T-helper 1 cell treated with Interleukin-12 subunit alpha and Interleukin-12 subunit beta and Interleukin-4 antibody, amounts not matched to agents 30 ng/mL and 1 ng/mL, for 36 hours (primary cell): ENCODE measurements at regions not wholly inside any gene's neighbourhood (a gene's known extent, or its start where the extent isn't known, plus 50 kb on each side); places are given as distances from the start of the nearest gene placed in this dataset.

Experiments used
- intact Hi-C: fragments of 100-400 bp; cut with micrococcal nuclease; formaldehyde crosslinking; loops from one replicate; pipeline ENCODE4 v1.15.1; 2024

- intact Hi-C loops: no loop called here
Observed at GRCh38 chr13:33466262-33466661, 180.7 kb upstream of the STARD13 start.

GRCh38 chr13:33467556-33467955 is 182.0 kb upstream of the STARD13 start:
- intact Hi-C loops: no loop called here

GRCh38 chr13:33471204-33471603 is 185.6 kb upstream of the STARD13 start:
- intact Hi-C loops: no loop called here

DNA sequence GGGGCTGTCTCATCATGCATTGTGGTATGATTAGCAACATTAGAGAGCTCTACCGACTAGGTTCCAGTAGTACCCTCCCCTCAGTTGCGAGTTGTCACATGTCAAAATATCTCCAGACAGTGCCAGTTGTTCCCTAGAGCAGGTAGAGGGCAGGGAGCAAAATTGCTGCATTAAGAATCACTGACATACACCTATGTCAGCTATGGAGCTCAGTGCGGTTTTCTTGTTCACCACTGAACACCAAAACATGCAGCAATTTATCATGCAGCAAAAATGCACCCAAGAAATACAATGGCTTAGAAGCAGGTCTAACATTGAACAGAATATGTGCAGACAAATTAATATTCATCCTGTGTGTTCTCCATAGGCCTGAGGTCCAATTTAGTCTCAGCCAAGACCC is 186.9 kb upstream of the STARD13 start:
- intact Hi-C loops: no loop called here

DNA sequence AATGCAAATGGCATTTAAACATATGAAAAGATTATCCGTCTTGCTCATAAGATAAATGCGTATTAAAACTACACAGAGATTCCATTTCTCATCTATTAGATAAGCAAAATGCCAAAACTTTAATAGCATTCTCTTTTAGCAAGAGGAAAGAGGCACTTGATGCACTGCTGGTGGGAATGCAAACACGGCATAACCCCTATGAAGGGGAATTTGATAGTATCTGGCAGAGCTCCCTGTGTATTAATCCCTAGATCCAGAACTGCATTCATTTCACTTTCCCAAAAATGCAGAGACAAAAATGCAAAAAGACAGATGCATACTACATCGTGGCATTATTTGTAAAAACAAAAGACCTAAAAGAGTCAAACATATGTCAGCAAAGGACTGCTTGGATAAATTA is 193.6 kb upstream of the STARD13 start:
- intact Hi-C loops: no loop called here

DNA sequence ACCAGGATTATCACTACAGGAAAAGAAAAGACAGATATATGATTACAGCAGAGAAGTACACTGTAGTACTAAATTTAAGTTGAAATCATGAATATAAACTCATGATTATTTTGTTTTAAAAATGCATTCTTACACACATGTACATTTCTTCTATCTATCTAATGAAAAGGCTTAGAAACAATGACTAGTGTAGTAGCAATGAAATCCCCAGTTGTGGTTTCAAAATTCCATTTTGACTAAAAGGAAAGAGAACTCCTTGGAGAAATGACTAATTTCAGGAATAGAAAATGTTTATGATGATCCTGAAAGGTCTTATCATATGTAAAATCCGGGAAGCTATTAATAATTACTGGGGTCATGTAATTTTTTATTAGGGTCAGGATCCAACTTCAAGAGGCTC is 195.0 kb upstream of the STARD13 start:
- intact Hi-C loops: no loop called here

DNA sequence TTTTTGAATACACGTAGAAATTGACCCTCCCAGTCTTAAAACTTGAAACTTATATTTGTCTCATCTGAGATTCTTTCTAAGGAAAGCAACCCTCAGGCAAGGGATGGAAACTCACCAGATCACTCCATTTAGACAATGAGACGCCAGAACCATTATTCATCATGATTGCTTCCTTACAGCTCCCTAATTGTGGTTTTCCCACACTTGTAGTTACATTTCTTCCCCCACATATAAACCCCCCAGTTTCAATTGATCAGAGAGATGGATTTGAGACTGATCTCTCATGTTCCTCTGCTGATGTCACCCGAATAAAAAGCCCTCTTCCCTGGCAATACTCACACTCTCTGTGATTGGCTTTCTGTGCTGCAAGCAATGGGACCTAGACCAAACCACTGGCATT is 197.9 kb upstream of the STARD13 start:
- intact Hi-C loops: no loop called here

GRCh38 chr13:33485247-33485646 is 199.7 kb upstream of the STARD13 start:
- intact Hi-C loops: no loop called here

DNA sequence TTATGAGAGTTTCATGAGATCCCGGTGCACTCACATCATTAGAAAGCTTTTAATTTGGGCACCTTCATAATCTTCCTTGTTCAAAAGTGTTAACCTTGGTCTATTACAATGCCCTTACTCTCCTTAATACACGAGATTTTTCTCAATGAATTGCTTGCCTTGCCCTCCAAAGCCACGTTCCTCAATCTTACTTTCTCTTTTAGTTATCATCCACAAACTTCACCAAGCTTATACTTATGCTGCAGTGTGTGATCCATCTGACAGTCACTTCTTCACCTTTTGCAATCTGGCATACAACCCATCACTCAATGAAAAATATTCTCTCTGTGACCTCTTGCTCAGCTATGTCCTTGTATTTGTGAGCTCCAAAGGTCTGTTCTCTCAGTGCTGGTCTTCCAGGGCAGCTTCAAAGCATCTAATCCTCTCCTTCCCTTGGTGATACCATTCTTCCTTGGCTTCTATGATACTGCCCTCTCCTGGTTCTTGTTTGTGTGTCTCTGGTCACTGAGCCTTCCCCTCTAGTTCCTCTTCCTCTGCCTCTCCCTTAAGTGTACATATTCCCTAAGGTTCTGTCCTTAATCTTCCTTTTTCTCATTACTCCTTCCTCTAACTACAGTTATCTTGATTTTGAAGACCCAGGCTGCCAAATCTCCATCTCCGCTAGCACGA is 202.2 kb upstream of the STARD13 start:
- intact Hi-C loops: no loop called here

- intact Hi-C loops: no loop called here
Observed at GRCh38 chr13:33489563-33489962, 204.0 kb upstream of the STARD13 start.

DNA sequence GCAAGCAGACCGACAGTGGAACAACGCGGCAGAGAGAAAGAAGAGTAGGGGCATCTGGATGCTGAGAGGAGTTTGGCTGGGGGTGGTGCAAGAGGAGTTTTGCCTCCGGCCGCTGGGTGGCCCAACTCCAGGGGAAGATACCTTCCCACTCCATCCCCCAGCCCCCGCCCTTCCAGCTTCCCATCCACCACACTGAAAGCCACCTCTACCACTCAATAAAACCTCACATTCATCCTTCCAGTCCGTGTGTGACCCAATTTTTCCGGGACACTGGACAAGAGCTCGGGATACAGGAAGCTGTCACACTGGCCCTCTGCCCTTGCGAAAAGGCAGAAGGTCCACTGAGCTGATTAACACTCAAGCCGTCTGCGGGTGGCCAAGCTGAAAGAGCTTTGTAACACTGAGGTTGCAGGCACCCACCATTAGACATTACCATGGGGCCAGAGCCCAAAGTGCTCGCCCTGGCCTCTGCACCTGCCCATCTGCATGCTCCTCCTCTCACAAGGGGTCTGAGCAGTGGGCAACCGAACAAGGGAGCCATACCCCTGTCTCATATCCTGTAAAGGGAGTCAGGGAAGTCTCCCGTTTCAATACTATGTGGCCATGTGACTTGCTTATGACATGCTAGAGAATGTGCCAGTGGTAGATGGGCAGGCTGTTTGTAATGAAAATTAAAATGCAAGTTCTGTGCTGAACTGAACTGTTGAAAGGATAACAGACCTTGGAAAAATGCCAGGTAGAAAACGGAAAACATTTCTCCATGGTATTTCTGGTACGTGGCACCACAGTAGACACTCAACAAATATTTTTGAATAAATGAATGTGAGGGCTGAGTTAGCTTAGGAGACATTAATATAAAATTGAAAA is 205.1 kb upstream of the STARD13 start:
- intact Hi-C loops: no loop called here

DNA sequence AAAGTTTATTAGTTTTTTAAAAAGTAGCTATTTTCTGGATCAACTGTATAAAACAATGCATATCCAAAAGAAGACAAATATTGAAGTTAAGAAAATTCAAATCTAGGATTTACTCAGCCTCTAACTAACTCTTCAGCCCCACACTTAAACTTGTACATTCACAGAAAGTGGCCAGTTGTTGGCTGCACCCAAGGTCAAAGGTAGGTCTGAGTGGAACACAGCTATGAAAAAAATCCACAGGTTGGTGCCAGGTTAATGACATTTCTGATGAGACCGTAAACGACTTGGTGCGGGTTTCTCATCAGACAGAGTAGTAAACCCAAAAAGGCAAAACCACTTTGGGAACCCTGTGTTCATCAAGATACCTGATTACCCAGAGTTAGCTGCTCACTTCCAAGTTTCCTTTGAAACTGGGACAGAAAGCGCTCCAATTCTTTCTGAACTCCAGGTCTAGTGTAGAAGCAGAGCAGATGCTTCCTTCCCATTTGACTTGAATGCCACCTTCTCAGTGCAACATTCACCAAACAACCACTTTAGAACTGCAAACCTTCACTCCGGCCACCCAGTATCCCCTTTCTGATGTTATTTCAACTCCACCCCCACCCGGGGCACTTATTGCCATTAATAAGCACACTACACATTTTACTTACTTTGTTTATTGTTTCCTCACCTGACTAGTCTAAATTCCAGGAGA is 208.3 kb upstream of the STARD13 start:
- intact Hi-C loops: no loop called here

DNA sequence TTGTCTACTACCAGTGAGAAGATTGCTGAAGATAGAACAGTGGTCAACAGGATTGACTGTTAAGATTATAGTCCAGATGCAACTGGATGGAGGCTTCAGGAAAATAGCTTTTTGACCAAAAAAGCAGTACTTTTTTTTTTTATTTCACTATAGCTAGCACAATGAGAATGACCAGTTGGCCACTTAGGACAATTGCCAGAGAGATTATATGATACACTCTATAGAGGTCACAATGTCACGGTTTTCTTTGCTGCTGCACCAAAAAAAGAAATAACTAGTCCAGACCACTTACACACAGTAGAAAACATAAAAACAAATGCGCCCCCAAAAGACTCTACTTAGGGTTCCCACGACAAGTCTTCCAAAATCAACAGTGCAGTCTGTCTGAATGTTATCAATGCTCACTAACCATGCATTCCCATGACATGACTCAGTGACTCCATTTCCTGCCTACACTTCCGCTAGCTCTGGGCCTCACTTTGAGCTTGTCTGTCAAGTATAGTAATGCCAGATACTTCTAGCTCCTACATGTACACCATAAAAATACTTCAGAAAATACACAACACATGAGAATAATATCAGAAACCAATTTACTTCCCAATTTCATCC is 209.1 kb upstream of the STARD13 start:
- intact Hi-C loops: no loop called here

DNA sequence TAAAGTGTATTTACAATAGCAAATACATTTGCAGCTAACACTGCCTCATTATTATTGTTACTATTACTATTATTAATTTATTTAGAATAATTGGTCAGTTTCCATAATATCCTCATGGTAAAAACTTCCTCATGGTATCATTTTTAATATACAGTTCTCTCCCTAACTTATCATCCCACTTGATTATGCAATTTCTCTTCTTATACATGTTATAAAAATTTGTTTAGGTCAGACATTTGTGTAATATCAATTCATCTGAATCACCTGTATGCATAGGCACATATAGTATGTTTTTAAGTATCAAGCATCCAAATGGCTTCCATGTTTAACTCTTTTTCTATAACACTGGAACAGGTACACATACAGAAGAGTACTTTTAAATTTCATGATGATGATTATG is 210.8 kb upstream of the STARD13 start:
- intact Hi-C loops: no loop called here

GRCh38 chr13:33497146-33497845 is 211.7 kb upstream of the STARD13 start:
- intact Hi-C loops: no loop called here

- intact Hi-C loops: no loop called here
Observed at GRCh38 chr13:33508060-33508459, 222.5 kb upstream of the STARD13 start.

DNA sequence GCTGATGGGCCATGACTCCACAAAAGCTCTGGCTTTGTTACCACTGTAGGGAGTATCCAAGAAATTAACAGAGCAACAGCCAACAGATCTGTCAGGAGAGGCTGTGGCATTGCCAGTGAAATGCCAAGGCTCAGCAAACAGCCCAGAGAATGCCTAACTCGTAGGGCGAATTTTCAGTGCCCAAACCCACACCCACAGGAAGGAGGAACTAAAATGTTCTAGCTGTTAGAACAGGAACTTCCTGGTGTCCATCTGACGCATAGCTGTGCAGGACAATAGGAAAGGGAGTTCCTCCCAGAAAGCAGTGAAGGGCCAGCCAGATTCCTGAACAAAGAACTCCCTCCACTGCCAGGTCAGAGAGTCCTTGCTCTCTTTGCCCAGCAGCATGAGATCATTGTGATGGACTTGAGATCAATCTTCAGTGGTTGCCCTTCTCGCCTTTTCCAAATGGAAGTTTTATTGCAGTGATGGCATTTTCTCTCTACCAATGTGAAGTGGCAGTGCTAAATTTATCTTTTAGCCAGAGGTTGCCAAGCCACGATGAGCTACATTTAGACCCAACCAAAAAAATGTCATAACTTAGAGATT is 224.2 kb upstream of the STARD13 start:
- intact Hi-C loops: no loop called here

- intact Hi-C loops: no loop called here
Observed at GRCh38 chr13:33510350-33510970, 224.9 kb upstream of the STARD13 start.

DNA sequence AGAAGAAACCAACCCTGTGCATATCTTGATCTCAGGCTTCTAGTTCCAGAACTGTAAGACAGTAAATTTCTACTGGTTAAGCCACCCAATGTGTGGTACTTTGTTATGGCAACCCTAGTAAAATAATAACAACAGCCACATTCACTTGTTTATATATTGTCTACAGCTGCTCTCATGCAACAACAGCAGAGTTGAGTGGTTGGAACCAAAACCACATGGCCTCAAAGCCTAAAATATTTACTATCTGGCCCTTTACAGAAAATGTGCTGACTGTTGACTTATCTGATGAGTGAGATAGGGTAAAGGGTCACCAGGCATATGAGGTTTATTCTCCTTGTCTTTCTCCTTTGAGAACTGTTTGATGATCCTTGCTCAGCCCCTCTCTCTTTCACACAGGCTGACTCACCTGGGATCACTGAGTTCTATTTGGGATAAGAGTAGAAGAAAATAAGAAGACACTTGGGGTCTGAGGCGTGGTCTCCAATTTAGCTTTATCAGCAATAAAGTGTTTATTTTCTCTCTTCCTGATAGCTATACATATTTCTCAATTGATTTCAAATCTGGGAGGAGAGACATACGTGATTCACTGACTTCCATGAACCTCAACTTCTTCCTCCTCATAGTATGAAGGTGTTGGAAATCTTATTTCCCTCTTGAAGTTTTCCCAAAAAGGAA is 227.5 kb upstream of the STARD13 start:
- intact Hi-C loops: no loop called here

- intact Hi-C loops: no loop called here
Observed at GRCh38 chr13:33514362-33514761, 228.8 kb upstream of the STARD13 start.
